H1 (cell line): ENCODE measurements at regions not wholly inside any gene's neighbourhood (a gene's known extent, or its start where the extent isn't known, plus 50 kb on each side); places are given as distances from the start of the nearest gene placed in this dataset.

ENCODE experiments used
- CTCF ChIA-PET: fragments of 300-600 bp; sonication (Branson Sonifier 250); formaldehyde crosslinking; loops from one replicate; lab custom pipeline; 2021; ENCODE audit not compliant: partially characterized antibody; lab: Charles Lee
- POLR2A ChIA-PET: fragments of 300-600 bp; sonication (Branson Sonifier 250); formaldehyde crosslinking; loops from one replicate; lab custom pipeline; 2021; ENCODE audit warnings: inconsistent platforms; ENCODE audit not compliant: partially characterized antibody; lab: Charles Lee
- DNase-seq, 2 experiments: peaks; one replicate each; pipeline versions ENCODE4 v3.0.0 to v3.0.0-alpha.2; 2010 to 2022; ENCODE audit warnings: low spot score in 2 of 2, low read depth in 1 of 2, mixed read lengths in 1 of 2
- FAIRE-seq: peaks from 2 replicates; lab custom pipeline; 2011; peaks lifted over from hg19 to GRCh38; lab: Jason Lieb, UNC
- H2AFZ ChIP-seq: 2 replicates; pipeline ENCODE4 v1.8.1; 2012; ENCODE audit warnings: low read length, inconsistent platforms
- H2AK5ac ChIP-seq: 2 replicates; pipeline ENCODE4 v1.6.1; 2013; ENCODE audit warnings: low read depth, low read length
- H2BK120ac ChIP-seq: replicated peaks from 2 replicates; pipeline ENCODE3; 2013; ENCODE audit warnings: low read depth, low read length, inconsistent platforms
- H2BK12ac ChIP-seq: 2 replicates; pipeline ENCODE4 v1.6.1; 2013; ENCODE audit warnings: low read depth, low read length
- H2BK15ac ChIP-seq: 2 replicates; pipeline ENCODE4 v1.6.1; 2013; ENCODE audit warnings: low read length
- H2BK20ac ChIP-seq: 2 replicates; pipeline ENCODE4 v1.6.1; 2013; ENCODE audit warnings: low read length
- H2BK5ac ChIP-seq: 2 replicates; pipeline ENCODE4 v1.6.1; 2013; ENCODE audit warnings: low read depth, low read length
- H3K14ac ChIP-seq: 2 replicates; pipeline ENCODE4 v1.6.1; 2013; ENCODE audit warnings: inconsistent platforms; ENCODE audit not compliant: insufficient read length
- H3K18ac ChIP-seq: 2 replicates; pipeline ENCODE4 v1.6.1; 2013; ENCODE audit warnings: low read length; ENCODE audit errors: extremely low read depth
- H3K23ac ChIP-seq: 2 replicates; pipeline ENCODE4 v1.6.1; 2013; ENCODE audit warnings: inconsistent platforms; ENCODE audit not compliant: insufficient read length
- H3K23me2 ChIP-seq: 2 replicates; pipeline ENCODE4 v1.6.1; 2013; ENCODE audit warnings: low read depth, low read length
- H3K27ac ChIP-seq: 2 replicates; pipeline ENCODE4 v1.6.1; 2011; ENCODE audit warnings: low read depth, low read length, inconsistent platforms
- H3K27me3 ChIP-seq, 4 experiments: replicated peaks in 1 of 4; 1 replicate in 1 of 4; 2 replicates in 3 of 4; pipeline versions ENCODE4 v1.6.1 to v1.8.1; 2011 to 2013; ENCODE audit warnings: low read length in 3 of 4, mild to moderate bottlenecking in 3 of 4, inconsistent platforms in 2 of 4, mixed read lengths in 2 of 4, moderate library complexity in 1 of 4; ENCODE audit not compliant: control insufficient read depth in 3 of 4, insufficient read depth in 3 of 4; ENCODE audit errors: extremely low read depth in 1 of 4
- H3K36me3 ChIP-seq, 4 experiments: 2 replicates each; pipeline versions ENCODE4 v1.6.1 to v1.8.1; 2011 to 2013; ENCODE audit warnings: mild to moderate bottlenecking in 4 of 4, low read length in 3 of 4, moderate library complexity in 2 of 4, control low read depth in 1 of 4, inconsistent platforms in 1 of 4; ENCODE audit not compliant: insufficient read depth in 4 of 4, control insufficient read depth in 2 of 4
- H3K4ac ChIP-seq: replicated peaks from 2 replicates; pipeline ENCODE3; 2013; ENCODE audit warnings: low read length, low read depth, mixed read lengths, inconsistent platforms; ENCODE audit not compliant: insufficient read length
- H3K4me1 ChIP-seq, 4 experiments: replicated peaks in 1 of 4; 1 replicate in 1 of 4; 2 replicates in 3 of 4; pipeline versions ENCODE4 v1.6.1 to v1.8.1; 2011 to 2013; ENCODE audit warnings: low read length in 3 of 4, inconsistent platforms in 2 of 4, mixed read lengths in 1 of 4; ENCODE audit not compliant: insufficient read depth in 4 of 4, control insufficient read depth in 3 of 4
- H3K4me2 ChIP-seq, 2 experiments: 2 replicates each; pipeline versions ENCODE4 v1.6.1 to v1.8.1; 2011 to 2013; ENCODE audit warnings: low read depth in 2 of 2, low read length in 2 of 2, control low read depth in 1 of 2, inconsistent platforms in 1 of 2, mild to moderate bottlenecking in 1 of 2; ENCODE audit not compliant: insufficient read depth in 1 of 2
- H3K4me3 ChIP-seq, 4 experiments: fragments of 200-600, 300-600 bp in 1 of 4; sonication (generic), shearing (Covaris generic), sonication (Bioruptor Twin) in 1 of 4; 2 replicates each; pipeline versions ENCODE4 v1.5.1 to v1.8.1; 2011 to 2016; ENCODE audit warnings: low read length in 4 of 4, low read depth in 3 of 4, control low read depth in 2 of 4, inconsistent platforms in 2 of 4, mild to moderate bottlenecking in 2 of 4, mixed read lengths in 1 of 4, moderate library complexity in 1 of 4; ENCODE audit not compliant: insufficient read depth in 2 of 4; ENCODE audit errors: extremely low read depth in 1 of 4
- H3K56ac ChIP-seq: replicated peaks from 2 replicates; pipeline ENCODE3; 2013; ENCODE audit warnings: low read depth, mild to moderate bottlenecking, mixed read lengths, low read length, inconsistent platforms; ENCODE audit not compliant: insufficient read length
- H3K79me1 ChIP-seq: 2 replicates; pipeline ENCODE4 v1.6.1; 2013; ENCODE audit warnings: low read depth, low read length, control low read depth
- H3K79me2 ChIP-seq, 2 experiments: 2 replicates each; pipeline versions ENCODE4 v1.6.1 to v1.8.1; 2012 to 2013; ENCODE audit warnings: low read length in 2 of 2, mild to moderate bottlenecking in 2 of 2, inconsistent platforms in 1 of 2; ENCODE audit not compliant: insufficient read depth in 2 of 2, control insufficient read depth in 1 of 2
- H3K9ac ChIP-seq, 4 experiments: replicated peaks in 1 of 4; 1 replicate in 1 of 4; 2 replicates in 3 of 4; pipeline versions ENCODE4 v1.6.1 to v1.8.1; 2011 to 2013; ENCODE audit warnings: low read depth in 3 of 4, low read length in 3 of 4, control low read depth in 2 of 4, mild to moderate bottlenecking in 2 of 4, moderate library complexity in 2 of 4, inconsistent platforms in 1 of 4; ENCODE audit errors: extremely low read depth in 1 of 4
- H3K9me3 ChIP-seq, 2 experiments: 2 replicates each; pipeline versions ENCODE4 v1.6.1 to v1.8.1; 2012 to 2013; ENCODE audit warnings: mild to moderate bottlenecking in 2 of 2, moderate library complexity in 2 of 2, control low read depth in 1 of 2, inconsistent platforms in 1 of 2, low read depth in 1 of 2, low read length in 1 of 2, mixed read lengths in 1 of 2; ENCODE audit not compliant: insufficient read depth in 2 of 2
- H4K20me1 ChIP-seq, 2 experiments: replicated peaks in 1 of 2; 2 replicates each; pipeline versions ENCODE3 to v1.8.1; 2011 to 2013; ENCODE audit warnings: inconsistent platforms in 2 of 2, low read length in 2 of 2, mild to moderate bottlenecking in 1 of 2; ENCODE audit not compliant: insufficient read depth in 2 of 2, control insufficient read depth in 1 of 2
- H4K5ac ChIP-seq: 2 replicates; pipeline ENCODE4 v1.6.1; 2013; ENCODE audit warnings: low read length, low read depth, mixed read lengths, inconsistent platforms; ENCODE audit not compliant: insufficient read length
- H4K8ac ChIP-seq: 2 replicates; pipeline ENCODE4 v1.8.0; 2013; ENCODE audit warnings: mild to moderate bottlenecking, moderate library complexity, low read length, inconsistent platforms; ENCODE audit not compliant: insufficient read depth; ENCODE audit errors: extremely low read depth
- H4K91ac ChIP-seq: replicated peaks from 2 replicates; pipeline ENCODE3; 2013; ENCODE audit warnings: low read length, mixed read lengths, inconsistent platforms; ENCODE audit not compliant: insufficient read length
- BCL11A ChIP-seq, 2 experiments: IDR thresholded peaks; one replicate each; pipeline ENCODE4 v1.6.1; 2011; ENCODE audit warnings: low read depth in 2 of 2, low read length in 2 of 2, mild to moderate bottlenecking in 2 of 2
- CHD2 ChIP-seq: IDR thresholded peaks from 2 replicates; pipeline ENCODE4 v1.6.1; 2012; ENCODE audit warnings: low read length, improper control_type of control experiment
- CTCF ChIP-seq, 3 experiments: IDR thresholded peaks; 1 replicate in 2 of 3; 2 replicates in 1 of 3; pipeline versions ENCODE4 v1.5.1 to v1.6.1; 2011; ENCODE audit warnings: low read length in 3 of 3, mild to moderate bottlenecking in 3 of 3, inconsistent platforms in 2 of 3, low read depth in 1 of 3, moderate library complexity in 1 of 3; ENCODE audit not compliant: insufficient read depth in 1 of 3; ENCODE audit errors: control extremely low read depth in 1 of 3
- EGR1 ChIP-seq: IDR thresholded peaks from 2 replicates; pipeline ENCODE4 v1.6.1; 2011; ENCODE audit warnings: low read depth, low read length, borderline replicate concordance
- HDAC2 ChIP-seq, 2 experiments: fragments of 300-600 bp in 1 of 2; sonication (generic) in 1 of 2; IDR thresholded peaks; 2 replicates each; pipeline ENCODE4 v1.6.1; 2011 to 2012; ENCODE audit warnings: low read depth in 2 of 2, low read length in 2 of 2, mild to moderate bottlenecking in 2 of 2, moderate library complexity in 2 of 2, borderline replicate concordance in 1 of 2, inconsistent platforms in 1 of 2
- JUN ChIP-seq: IDR thresholded peaks from 2 replicates; pipeline ENCODE4 v1.6.1; 2011; ENCODE audit warnings: low read depth, mild to moderate bottlenecking, improper control_type of control experiment, low read length
- RXRA ChIP-seq: IDR thresholded peaks from 2 replicates; pipeline ENCODE4 v1.6.1; 2011; ENCODE audit warnings: low read depth, mild to moderate bottlenecking, low read length, moderate library complexity; ENCODE audit not compliant: insufficient read depth
- SIRT6 ChIP-seq: IDR thresholded peaks from one replicate; pipeline ENCODE4 v1.7.1; 2012; ENCODE audit warnings: low read length, inconsistent platforms
- SRF ChIP-seq: IDR thresholded peaks from 2 replicates; pipeline ENCODE4 v1.6.1; 2011; ENCODE audit warnings: mild to moderate bottlenecking, low read depth, low read length, moderate library complexity
- SUZ12 ChIP-seq: fragments of 200-600 bp; sonication (generic); IDR thresholded peaks from 2 replicates; pipeline ENCODE4 v1.6.1; 2012; ENCODE audit warnings: mild to moderate bottlenecking, inconsistent platforms, low read length, moderate library complexity, mixed read lengths
- TAF1 ChIP-seq: IDR thresholded peaks from 2 replicates; pipeline ENCODE4 v1.6.1; 2011; ENCODE audit warnings: mild to moderate bottlenecking, low read depth, low read length
- TCF12 ChIP-seq: IDR thresholded peaks from 2 replicates; pipeline ENCODE4 v1.6.1; 2011; ENCODE audit warnings: low read depth, mild to moderate bottlenecking, low read length
- USF2 ChIP-seq: IDR thresholded peaks from 2 replicates; pipeline ENCODE4 v1.6.1; 2011; ENCODE audit warnings: low read length, improper control_type of control experiment

- Histone ChIP-seq H3K79me1 (no peaks in the 10 kb centered on the region), H3K4me3 (no peak overlapping the region), H3K4me2 (no peak overlapping the region), H3K18ac (no peak overlapping the region), H3K36me3 (no peaks in the 10 kb centered on the region), H2BK120ac (no peak overlapping the region), H3K23ac (no peak overlapping the region), H3K27ac (no peak overlapping the region), H3K4me1 (no peaks in the 10 kb centered on the region), H4K8ac (no peak overlapping the region), H3K23me2 (no peaks in the 10 kb centered on the region; the same call in 1 of the 2 replicates), H2BK15ac (no peak overlapping the region), H3K79me2 (no peaks in the 10 kb centered on the region), H4K91ac (no peak overlapping the region), H3K9ac (no peak overlapping the region), H4K20me1 (no peaks in the 10 kb centered on the region), H2BK5ac (no peak overlapping the region), H3K27me3 (no peaks in the 10 kb centered on the region), H2BK20ac (no peak overlapping the region), H2AK5ac (no peak overlapping the region), H2BK12ac (no peak overlapping the region), H2AFZ (no peak overlapping the region), H3K14ac (no peak overlapping the region), H3K56ac (no peak overlapping the region), H4K5ac (no peak overlapping the region), H3K9me3 (no peaks in the 10 kb centered on the region), H3K4ac (no peak overlapping the region)
- DNase-seq = no peak
- no peak for FAIRE-seq
- POLR2A ChIA-PET = no interaction called here
- CTCF ChIA-PET = no interaction called here
- no peak for TF ChIP-seq TCF12
- TF ChIP-seq CTCF (IDR thresholded peaks at IDR 0.05; ENCODE audit: control extremely low read depth in 1 of 3, insufficient read depth in 1 of 3, low read depth in 1 of 3, low read length in 3 of 3) = no peak
- no peak for TF ChIP-seq SIRT6
- no peak for TF ChIP-seq USF2
- no peak for TF ChIP-seq TAF1
- TF ChIP-seq RXRA = no peak
- TF ChIP-seq JUN = no peak
- no peak for TF ChIP-seq CHD2
- no peak for TF ChIP-seq EGR1
- TF ChIP-seq HDAC2 (IDR thresholded peaks at IDR 0.05; ENCODE audit: borderline replicate concordance in 1 of 2, low read depth in 2 of 2, low read length in 2 of 2) = no peak
- TF ChIP-seq BCL11A (IDR thresholded peaks at IDR 0.05; ENCODE audit: low read depth in 2 of 2, low read length in 2 of 2) = no peak
- no peak for TF ChIP-seq SRF
- no peak for TF ChIP-seq SUZ12
Measured at GRCh38 chr9:23278561-23278960, 547.5 kb downstream of the ELAVL2 start.
